ENCODE measurements at regions not wholly inside any gene's neighbourhood (a gene's known extent, or its start where the extent isn't known, plus 50 kb on each side); places are given as distances from the start of the nearest gene placed in this dataset.

- TF ChIP-seq EGR1 (IDR thresholded peaks at IDR 0.05) (no peak), EP300 (IDR thresholded peaks at IDR 0.05; ENCODE audit: borderline replicate concordance) (no peak), YY1 (IDR thresholded peaks at IDR 0.05; ENCODE audit: low read depth) (no peak)
- TF ChIP-seq, protein P1, sequence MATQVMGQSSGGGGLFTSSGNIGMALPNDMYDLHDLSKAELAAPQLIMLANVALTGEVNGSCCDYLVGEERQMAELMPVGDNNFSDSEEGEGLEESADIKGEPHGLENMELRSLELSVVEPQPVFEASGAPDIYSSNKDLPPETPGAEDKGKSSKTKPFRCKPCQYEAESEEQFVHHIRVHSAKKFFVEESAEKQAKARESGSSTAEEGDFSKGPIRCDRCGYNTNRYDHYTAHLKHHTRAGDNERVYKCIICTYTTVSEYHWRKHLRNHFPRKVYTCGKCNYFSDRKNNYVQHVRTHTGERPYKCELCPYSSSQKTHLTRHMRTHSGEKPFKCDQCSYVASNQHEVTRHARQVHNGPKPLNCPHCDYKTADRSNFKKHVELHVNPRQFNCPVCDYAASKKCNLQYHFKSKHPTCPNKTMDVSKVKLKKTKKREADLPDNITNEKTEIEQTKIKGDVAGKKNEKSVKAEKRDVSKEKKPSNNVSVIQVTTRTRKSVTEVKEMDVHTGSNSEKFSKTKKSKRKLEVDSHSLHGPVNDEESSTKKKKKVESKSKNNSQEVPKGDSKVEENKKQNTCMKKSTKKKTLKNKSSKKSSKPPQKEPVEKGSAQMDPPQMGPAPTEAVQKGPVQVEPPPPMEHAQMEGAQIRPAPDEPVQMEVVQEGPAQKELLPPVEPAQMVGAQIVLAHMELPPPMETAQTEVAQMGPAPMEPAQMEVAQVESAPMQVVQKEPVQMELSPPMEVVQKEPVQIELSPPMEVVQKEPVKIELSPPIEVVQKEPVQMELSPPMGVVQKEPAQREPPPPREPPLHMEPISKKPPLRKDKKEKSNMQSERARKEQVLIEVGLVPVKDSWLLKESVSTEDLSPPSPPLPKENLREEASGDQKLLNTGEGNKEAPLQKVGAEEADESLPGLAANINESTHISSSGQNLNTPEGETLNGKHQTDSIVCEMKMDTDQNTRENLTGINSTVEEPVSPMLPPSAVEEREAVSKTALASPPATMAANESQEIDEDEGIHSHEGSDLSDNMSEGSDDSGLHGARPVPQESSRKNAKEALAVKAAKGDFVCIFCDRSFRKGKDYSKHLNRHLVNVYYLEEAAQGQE (IDR thresholded peaks at IDR 0.05; ENCODE audit: low read depth): no peak
These were observed 131.8 kb downstream of the TWIST2 start for GRCh38 chr2:238979636-238980035.

All from Ishikawa (cell line).